SH-SY5Y (cell line): ENCODE measurements at regions not wholly inside any gene's neighbourhood (a gene's known extent, or its start where the extent isn't known, plus 50 kb on each side); places are given as distances from the start of the nearest gene placed in this dataset.

Source experiments
- GATA2 ChIP-seq: IDR thresholded peaks from 2 replicates; pipeline ENCODE4 v1.6.1; 2011; ENCODE audit warnings: mild to moderate bottlenecking, low read depth, low read length
- GATA3 ChIP-seq: IDR thresholded peaks from 2 replicates; pipeline ENCODE4 v1.6.1; 2011; ENCODE audit warnings: low read depth, mild to moderate bottlenecking, low read length, moderate library complexity

- TF ChIP-seq GATA3 (no peak), GATA2 (no peak)
Measured at GRCh38 chr1:59244891-59245290, 52.0 kb upstream of the FGGY start.
